Vagina (tissue), 2 donors: ENCODE measurements at regions not wholly inside any gene's neighbourhood (a gene's known extent, or its start where the extent isn't known, plus 50 kb on each side); places are given as distances from the start of the nearest gene placed in this dataset.

Experiments used
- POLR2A ChIP-seq, 2 donors: fragments of 450-650 bp; IDR thresholded peaks; one replicate each; pipeline ENCODE4 v1.6.1; 2017; ENCODE audit warnings: antibody characterized with exemption in 2 of 2, mild to moderate bottlenecking in 2 of 2, moderate library complexity in 2 of 2
- POLR2AphosphoS5 ChIP-seq, 2 donors: sonication (generic); formaldehyde crosslinking; IDR thresholded peaks; one replicate each; pipeline ENCODE4 v1.9.0; 2017; ENCODE audit warnings: antibody characterized with exemption in 2 of 2, mild to moderate bottlenecking in 2 of 2, low read depth in 1 of 2; ENCODE audit not compliant: insufficient read depth in 1 of 2
- TF ChIP-seq, protein P1 (sequence below), 3 experiments: fragments of 450-650 bp in 2 of 3; fragments of 200-600 bp in 1 of 3; sonication (generic) in 1 of 3; IDR thresholded peaks; one replicate each; pipeline ENCODE4 v1.5.1; 2017 to 2019; ENCODE audit warnings: antibody characterized with exemption in 3 of 3, mild to moderate bottlenecking in 2 of 3, moderate library complexity in 2 of 3

DNA sequence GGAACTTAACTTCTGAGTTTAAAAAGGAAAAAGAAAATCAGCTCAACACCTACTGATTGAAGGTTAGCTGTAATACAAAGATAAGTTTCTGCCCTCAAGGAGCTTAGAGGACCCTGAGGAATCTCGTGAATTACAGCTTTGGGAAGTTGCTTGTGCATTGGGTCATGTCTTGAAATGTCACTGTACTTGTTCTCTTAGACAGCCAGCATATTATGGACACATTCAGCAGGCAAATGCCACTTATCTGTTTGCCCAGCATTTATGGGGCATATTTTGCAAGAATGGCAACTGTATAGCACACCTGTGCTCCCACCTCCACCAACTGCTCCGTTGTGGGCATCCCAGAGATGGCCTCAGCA lies 263.6 kb upstream of the CRY1 start:
- TF ChIP-seq, protein P1, sequence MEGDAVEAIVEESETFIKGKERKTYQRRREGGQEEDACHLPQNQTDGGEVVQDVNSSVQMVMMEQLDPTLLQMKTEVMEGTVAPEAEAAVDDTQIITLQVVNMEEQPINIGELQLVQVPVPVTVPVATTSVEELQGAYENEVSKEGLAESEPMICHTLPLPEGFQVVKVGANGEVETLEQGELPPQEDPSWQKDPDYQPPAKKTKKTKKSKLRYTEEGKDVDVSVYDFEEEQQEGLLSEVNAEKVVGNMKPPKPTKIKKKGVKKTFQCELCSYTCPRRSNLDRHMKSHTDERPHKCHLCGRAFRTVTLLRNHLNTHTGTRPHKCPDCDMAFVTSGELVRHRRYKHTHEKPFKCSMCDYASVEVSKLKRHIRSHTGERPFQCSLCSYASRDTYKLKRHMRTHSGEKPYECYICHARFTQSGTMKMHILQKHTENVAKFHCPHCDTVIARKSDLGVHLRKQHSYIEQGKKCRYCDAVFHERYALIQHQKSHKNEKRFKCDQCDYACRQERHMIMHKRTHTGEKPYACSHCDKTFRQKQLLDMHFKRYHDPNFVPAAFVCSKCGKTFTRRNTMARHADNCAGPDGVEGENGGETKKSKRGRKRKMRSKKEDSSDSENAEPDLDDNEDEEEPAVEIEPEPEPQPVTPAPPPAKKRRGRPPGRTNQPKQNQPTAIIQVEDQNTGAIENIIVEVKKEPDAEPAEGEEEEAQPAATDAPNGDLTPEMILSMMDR (IDR thresholded peaks at IDR 0.05), result no peak
- TF ChIP-seq POLR2AphosphoS5 (IDR thresholded peaks at IDR 0.05; ENCODE audit: insufficient read depth in 1 of 2, low read depth in 1 of 2) (no peak), POLR2A (IDR thresholded peaks at IDR 0.05) (no peak)
